Osteocyte (in vitro differentiated cells): ENCODE measurements at regions not wholly inside any gene's neighbourhood (a gene's known extent, or its start where the extent isn't known, plus 50 kb on each side); places are given as distances from the start of the nearest gene placed in this dataset.

Source experiments
- DNase-seq: peaks from one replicate; pipeline ENCODE4 v3.0.0; 2021; ENCODE audit warnings: mixed read lengths; ENCODE audit not compliant: unreplicated experiment; ENCODE audit errors: extremely low spot score
- H3K27ac Mint-ChIP-seq: one replicate; pipeline ENCODE4 v1.8.0; 2021; ENCODE audit warnings: mild to moderate bottlenecking, mixed read lengths; ENCODE audit not compliant: unreplicated experiment
- H3K27me3 Mint-ChIP-seq: one replicate; pipeline ENCODE4 v1.8.0; 2021; ENCODE audit warnings: mixed read lengths; ENCODE audit not compliant: unreplicated experiment
- H3K36me3 Mint-ChIP-seq: one replicate; pipeline ENCODE4 v1.8.0; 2021; ENCODE audit warnings: mixed read lengths; ENCODE audit not compliant: unreplicated experiment
- H3K4me1 Mint-ChIP-seq: one replicate; pipeline ENCODE4 v1.8.0; 2021; ENCODE audit warnings: mixed read lengths; ENCODE audit not compliant: unreplicated experiment
- H3K4me3 Mint-ChIP-seq: one replicate; pipeline ENCODE4 v1.8.0; 2021; ENCODE audit warnings: mild to moderate bottlenecking, moderate library complexity, mixed read lengths; ENCODE audit not compliant: unreplicated experiment
- H3K9me3 Mint-ChIP-seq: one replicate; pipeline ENCODE4 v1.8.0; 2021; ENCODE audit warnings: mixed read lengths; ENCODE audit not compliant: unreplicated experiment
- CTCF ChIP-seq: fragments of 200-600 bp; sonication (generic); IDR thresholded peaks from 2 replicates; pipeline ENCODE4 v1.5.0; 2021; ENCODE audit warnings: antibody characterized with exemption, mild to moderate bottlenecking, moderate library complexity

- Mint-ChIP-seq H3K4me3 (no peak overlapping the region), H3K4me1 (peaks cover 9% of the 10 kb centered on the region), H3K27ac (no peak overlapping the region), H3K27me3 (no peaks in the 10 kb centered on the region), H3K36me3 (peaks cover 2% of the 10 kb centered on the region), H3K9me3 (peaks cover 6% of the 10 kb centered on the region)
- TF ChIP-seq CTCF, result no peak
- DNase-seq, result no peak
Measured at GRCh38 chr1:193313354-193314140, 127.1 kb upstream of the B3GALT2 start.

GRCh38 chr1:193312432-193312831 is 126.0 kb upstream of the B3GALT2 start:
- no peak overlapping the region for H3K27ac Mint-ChIP-seq
- peaks cover 5% of the 10 kb centered on the region for H3K9me3 Mint-ChIP-seq
- H3K4me1 Mint-ChIP-seq, result peaks cover 9% of the 10 kb centered on the region
- no peak for DNase-seq
- H3K36me3 Mint-ChIP-seq, result no peaks in the 10 kb centered on the region
- no peaks in the 10 kb centered on the region for H3K27me3 Mint-ChIP-seq
- H3K4me3 Mint-ChIP-seq, result no peak overlapping the region
- TF ChIP-seq CTCF, result no peak

- Mint-ChIP-seq H3K4me3 (no peak overlapping the region), H3K36me3 (no peaks in the 10 kb centered on the region), H3K27ac (no peak overlapping the region), H3K9me3 (peaks cover 1% of the 10 kb centered on the region), H3K27me3 (no peaks in the 10 kb centered on the region), H3K4me1 (peaks cover 10% of the 10 kb centered on the region)
- DNase-seq, result no peak
- TF ChIP-seq CTCF, result no peak
Measured at GRCh38 chr1:193311226-193311948, 125.0 kb upstream of the B3GALT2 start.

- H3K36me3 Mint-ChIP-seq, result no peaks in the 10 kb centered on the region
- no peak for TF ChIP-seq CTCF
- H3K9me3 Mint-ChIP-seq, result no peaks in the 10 kb centered on the region
- H3K27me3 Mint-ChIP-seq, result no peaks in the 10 kb centered on the region
- no peak overlapping the region for H3K4me3 Mint-ChIP-seq
- no peak overlapping the region for H3K27ac Mint-ChIP-seq
- peaks cover 18% of the 10 kb centered on the region for H3K4me1 Mint-ChIP-seq
- no peak for DNase-seq
Measured at GRCh38 chr1:193310564-193310963, 124.2 kb upstream of the B3GALT2 start.

GRCh38 chr1:193309936-193310475 is 123.6 kb upstream of the B3GALT2 start:
- Mint-ChIP-seq H3K4me3 (no peak overlapping the region), H3K27ac (no peak overlapping the region), H3K9me3 (no peaks in the 10 kb centered on the region), H3K27me3 (no peaks in the 10 kb centered on the region), H3K4me1 (peaks cover 21% of the 10 kb centered on the region), H3K36me3 (no peaks in the 10 kb centered on the region)
- TF ChIP-seq CTCF, result no peak
- DNase-seq, result no peak
